AG04450 (cell line): ENCODE measurements at regions not wholly inside any gene's neighbourhood (a gene's known extent, or its start where the extent isn't known, plus 50 kb on each side); places are given as distances from the start of the nearest gene placed in this dataset.

ENCODE experiments used
- CTCF ChIA-PET: fragments of 300-600, 350-600 bp; formaldehyde crosslinking; extraction: SDS; loops from one replicate; lab custom pipeline; 2022; ENCODE audit warnings: antibody characterized with exemption, inconsistent platforms; lab: Charles Lee
- POLR2A ChIA-PET: fragments of 350-600 bp; formaldehyde crosslinking; extraction: SDS; loops from one replicate; lab custom pipeline; 2021; ENCODE audit warnings: antibody characterized with exemption, inconsistent platforms; lab: Yijun Ruan, JAX
- DNase-seq: peaks from one replicate; pipeline ENCODE4 v3.0.0-alpha.2; 2011; ENCODE audit warnings: low read depth, low spot score
- H3K27ac ChIP-seq: one replicate; pipeline ENCODE4 v1.5.1; 2012; ENCODE audit warnings: low read depth, low read length, control low read depth
- H3K27me3 ChIP-seq: one replicate; pipeline ENCODE4 v1.6.0; 2012; ENCODE audit warnings: low read length; ENCODE audit not compliant: control insufficient read depth, insufficient read depth
- H3K4me3 ChIP-seq: 2 replicates; pipeline ENCODE4 v1.5.1; 2011; ENCODE audit warnings: mild to moderate bottlenecking, low read depth, low read length, control low read depth
- H3K9me3 ChIP-seq: 2 replicates; pipeline ENCODE4 v1.5.1; 2012; ENCODE audit warnings: low read length; ENCODE audit not compliant: control insufficient read depth, insufficient read depth
- CTCF ChIP-seq: IDR thresholded peaks from 2 replicates; pipeline ENCODE4 v1.5.1; 2011; ENCODE audit warnings: low read depth, low read length, control low read depth, inconsistent platforms

DNA sequence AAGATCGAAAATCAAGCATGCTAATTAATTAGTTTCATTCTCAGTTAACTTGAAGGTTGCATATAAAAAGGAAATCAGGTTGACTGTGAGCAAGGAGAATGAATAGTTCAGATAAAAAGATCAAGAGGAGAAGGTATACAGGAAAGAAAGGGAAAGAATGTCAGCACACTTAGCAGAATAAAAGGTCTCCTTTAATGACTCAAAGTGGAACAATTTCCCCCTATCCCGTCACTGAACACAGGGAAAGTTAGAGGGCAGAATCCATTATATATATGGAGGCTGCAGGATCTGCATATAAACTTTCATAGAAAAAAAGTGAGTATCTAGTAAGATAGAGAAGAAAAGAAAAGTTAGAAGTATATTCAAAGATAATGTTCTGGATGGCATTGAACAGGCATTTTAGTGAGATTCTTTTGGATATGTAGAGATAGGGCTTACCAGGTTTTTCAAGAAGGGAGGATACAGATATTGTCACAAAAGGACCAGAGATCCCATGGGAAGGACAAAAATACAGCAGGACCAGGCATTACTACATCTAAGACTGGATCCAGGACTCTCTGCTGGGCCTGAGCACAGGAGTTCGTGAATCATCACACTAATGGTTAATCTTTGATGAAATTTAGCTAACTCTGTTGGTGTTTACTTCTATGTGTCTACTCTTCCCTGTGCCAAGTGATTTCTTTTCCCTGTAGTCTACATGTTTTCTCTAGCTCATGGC lies 988.2 kb upstream of the ARRDC3 start:
- no peak overlapping the region for H3K4me3 ChIP-seq
- H3K27me3 ChIP-seq, result no peaks in the 10 kb centered on the region
- no peak for TF ChIP-seq CTCF
- CTCF ChIA-PET, result no interaction called here
- no peak overlapping the region for H3K27ac ChIP-seq
- POLR2A ChIA-PET, result no interaction called here
- no peak for DNase-seq
- peaks cover 8% of the 10 kb centered on the region; the same call in 1 of the 2 replicates for H3K9me3 ChIP-seq

GRCh38 chr5:92370032-92370431 lies 986.9 kb upstream of the ARRDC3 start:
- CTCF ChIA-PET, result no interaction called here
- TF ChIP-seq CTCF, result no peak
- DNase-seq, result no peak
- Histone ChIP-seq H3K4me3 (no peak overlapping the region), H3K27me3 (no peaks in the 10 kb centered on the region), H3K9me3 (peaks cover 5% of the 10 kb centered on the region; the same call in 1 of the 2 replicates), H3K27ac (no peak overlapping the region)
- POLR2A ChIA-PET, result no interaction called here

GRCh38 chr5:92369587-92369986 lies 986.5 kb upstream of the ARRDC3 start:
- no peak for TF ChIP-seq CTCF
- H3K4me3 ChIP-seq, result no peak overlapping the region
- H3K9me3 ChIP-seq, result peaks cover under 1% of the 10 kb centered on the region; the same call in 1 of the 2 replicates
- no peaks in the 10 kb centered on the region for H3K27me3 ChIP-seq
- no peak for DNase-seq
- no peak overlapping the region for H3K27ac ChIP-seq
- ChIA-PET CTCF (no interaction called here), POLR2A (no interaction called here)

DNA sequence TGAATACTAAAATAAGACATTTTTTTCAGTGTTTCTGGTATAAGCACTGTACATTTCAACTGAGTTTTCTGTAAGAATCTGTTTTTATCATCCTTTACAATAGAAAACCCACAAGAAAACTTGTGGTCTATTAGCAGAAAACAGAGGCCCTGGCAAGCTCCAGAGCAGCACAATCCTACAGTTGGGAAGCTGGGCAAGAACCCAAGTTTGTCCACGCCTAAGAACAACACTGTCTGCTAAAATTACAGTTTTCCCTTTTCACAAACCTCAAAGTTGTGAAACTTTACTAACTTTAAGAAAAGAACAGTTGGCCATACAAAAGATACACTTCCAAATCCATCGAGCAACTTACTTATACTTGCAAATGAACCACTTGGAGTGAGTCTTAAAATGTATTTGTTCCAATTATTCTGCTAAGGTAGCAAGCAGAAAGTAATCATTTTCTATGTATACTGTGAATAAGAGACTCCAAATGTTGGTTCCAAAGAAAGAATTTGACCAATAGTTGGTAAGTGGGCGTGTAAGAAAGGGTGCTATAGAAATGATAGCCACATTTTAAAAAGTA lies 982.0 kb upstream of the ARRDC3 start:
- CTCF ChIA-PET, result no interaction called here
- TF ChIP-seq CTCF, result no peak
- H3K27me3 ChIP-seq, result no peaks in the 10 kb centered on the region
- H3K9me3 ChIP-seq, result no peaks in the 10 kb centered on the region
- no peak overlapping the region for H3K4me3 ChIP-seq
- no peak overlapping the region for H3K27ac ChIP-seq
- DNase-seq, result no peak
- POLR2A ChIA-PET, result no interaction called here
